Renal pelvis (tissue), 1 donor: ENCODE measurements at regions not wholly inside any gene's neighbourhood (a gene's known extent, or its start where the extent isn't known, plus 50 kb on each side); places are given as distances from the start of the nearest gene placed in this dataset.
"Not testable (repeated sequence)": the region's sequence is repeated elsewhere in the genome, so short reads cannot be mapped to it uniquely, and the experiment has no call there.

Experiments
- DNase-seq: peaks from one replicate; pipeline ENCODE4 v3.0.0-alpha.2; 2013

- no peak for DNase-seq
These were observed 51.2 kb upstream of the THRB start for GRCh38 chr3:24545887-24546286.

GRCh38 chr3:24548278-24548677 lies 53.6 kb upstream of the THRB start:
- DNase-seq = no peak

GRCh38 chr3:24550588-24550987 lies 55.9 kb upstream of the THRB start:
- no peak for DNase-seq

GRCh38 chr3:24551626-24552025 lies 57.0 kb upstream of the THRB start:
- no peak for DNase-seq

- no peak for DNase-seq
These were observed 68.2 kb upstream of the THRB start for GRCh38 chr3:24562895-24563294.

GRCh38 chr3:24565053-24565452 lies 70.4 kb upstream of the THRB start:
- DNase-seq = no peak

- DNase-seq = no peak
These were observed 71.0 kb upstream of the THRB start for GRCh38 chr3:24565656-24566055.

- DNase-seq = no peak
These were observed 72.3 kb upstream of the THRB start for GRCh38 chr3:24566927-24567326.

GRCh38 chr3:24572409-24572808 lies 77.8 kb upstream of the THRB start:
- DNase-seq = not testable (repeated sequence)

GRCh38 chr3:24573576-24573975 lies 78.9 kb upstream of the THRB start:
- DNase-seq = no peak

GRCh38 chr3:24578324-24578723 lies 83.7 kb upstream of the THRB start:
- DNase-seq = no peak

- DNase-seq = no peak
These were observed 84.3 kb upstream of the THRB start for GRCh38 chr3:24578951-24579421.

GRCh38 chr3:24582431-24583403 lies 88.1 kb upstream of the THRB start:
- no peak for DNase-seq

GRCh38 chr3:24586920-24587319 lies 92.3 kb upstream of the THRB start:
- no peak for DNase-seq

GRCh38 chr3:24588629-24589512 lies 94.2 kb upstream of the THRB start:
- peak; percentile 33 for DNase-seq

- DNase-seq = no peak
These were observed 94.8 kb upstream of the THRB start for GRCh38 chr3:24589513-24589851.

- DNase-seq = no peak
These were observed 95.6 kb upstream of the THRB start for GRCh38 chr3:24589931-24590880.

GRCh38 chr3:24591191-24591590 lies 96.5 kb upstream of the THRB start:
- no peak for DNase-seq

- DNase-seq = no peak
These were observed 97.3 kb upstream of the THRB start for GRCh38 chr3:24591661-24592555.

- DNase-seq = no peak
These were observed 99.5 kb upstream of the THRB start for GRCh38 chr3:24594161-24594560.

- no peak for DNase-seq
These were observed 101.1 kb upstream of the THRB start for GRCh38 chr3:24595796-24596195.
